Fibroblast of pulmonary artery (primary cell): ENCODE measurements at regions not wholly inside any gene's neighbourhood (a gene's known extent, or its start where the extent isn't known, plus 50 kb on each side); places are given as distances from the start of the nearest gene placed in this dataset.

Experiments used
- DNase-seq: peaks from one replicate; pipeline ENCODE4 v3.0.0-alpha.2; 2010; ENCODE audit warnings: low read depth
- H3K4me3 ChIP-seq: replicated peaks from 2 replicates; pipeline ENCODE4 v1.5.1; 2011; ENCODE audit warnings: low read depth, mild to moderate bottlenecking, control low read depth, low read length, moderate library complexity
- CTCF ChIP-seq: IDR thresholded peaks from 2 replicates; pipeline ENCODE4 v1.5.1; 2011; ENCODE audit warnings: mild to moderate bottlenecking, control low read depth, low read length, inconsistent platforms; ENCODE audit errors: missing control alignments

GRCh38 chr1:4146101-4146500 is 246.0 kb upstream of the C1orf174 start:
- no peak overlapping the region for H3K4me3 ChIP-seq
- no peak for DNase-seq
- TF ChIP-seq CTCF, result no peak

- no peak for DNase-seq
- no peak for TF ChIP-seq CTCF
- H3K4me3 ChIP-seq, result no peak overlapping the region
Observed at GRCh38 chr1:4146614-4147013, 246.5 kb upstream of the C1orf174 start.

GRCh38 chr1:4147509-4147908 is 247.4 kb upstream of the C1orf174 start:
- DNase-seq, result no peak
- no peak for TF ChIP-seq CTCF
- no peak overlapping the region for H3K4me3 ChIP-seq

- no peak for DNase-seq
- no peak for TF ChIP-seq CTCF
- no peak overlapping the region for H3K4me3 ChIP-seq
Observed at GRCh38 chr1:4149281-4149680, 249.2 kb upstream of the C1orf174 start.

GRCh38 chr1:4149831-4150230 is 249.8 kb upstream of the C1orf174 start:
- DNase-seq, result no peak
- no peak overlapping the region for H3K4me3 ChIP-seq
- no peak for TF ChIP-seq CTCF

- H3K4me3 ChIP-seq, result no peak overlapping the region
- no peak for DNase-seq
- no peak for TF ChIP-seq CTCF
Observed at GRCh38 chr1:4150262-4150661, 250.2 kb upstream of the C1orf174 start.

- no peak overlapping the region for H3K4me3 ChIP-seq
- DNase-seq, result no peak
- TF ChIP-seq CTCF, result no peak
Observed at GRCh38 chr1:4152266-4152665, 252.2 kb upstream of the C1orf174 start.
